Gastroesophageal sphincter (tissue), 3 donors: ENCODE measurements at regions not wholly inside any gene's neighbourhood (a gene's known extent, or its start where the extent isn't known, plus 50 kb on each side); places are given as distances from the start of the nearest gene placed in this dataset.

Experiments used
- CTCF ChIP-seq, 4 experiments: fragments of 200-600 bp in 2 of 4; fragments of 450-650 bp in 2 of 4; sonication (generic) in 1 of 4; IDR thresholded peaks; one replicate each; pipeline ENCODE4 v1.5.1; 2017 to 2019; ENCODE audit warnings: antibody characterized with exemption in 4 of 4, mild to moderate bottlenecking in 2 of 4, moderate library complexity in 2 of 4
- EP300 ChIP-seq: sonication (generic); formaldehyde crosslinking; IDR thresholded peaks from one replicate; pipeline ENCODE4 v1.6.1; 2017; ENCODE audit warnings: antibody characterized with exemption, mild to moderate bottlenecking
- POLR2A ChIP-seq, 2 donors: fragments of 450-650 bp; IDR thresholded peaks; one replicate each; pipeline ENCODE4 v1.6.1; 2017; ENCODE audit warnings: antibody characterized with exemption in 2 of 2, mild to moderate bottlenecking in 2 of 2, moderate library complexity in 1 of 2

DNA sequence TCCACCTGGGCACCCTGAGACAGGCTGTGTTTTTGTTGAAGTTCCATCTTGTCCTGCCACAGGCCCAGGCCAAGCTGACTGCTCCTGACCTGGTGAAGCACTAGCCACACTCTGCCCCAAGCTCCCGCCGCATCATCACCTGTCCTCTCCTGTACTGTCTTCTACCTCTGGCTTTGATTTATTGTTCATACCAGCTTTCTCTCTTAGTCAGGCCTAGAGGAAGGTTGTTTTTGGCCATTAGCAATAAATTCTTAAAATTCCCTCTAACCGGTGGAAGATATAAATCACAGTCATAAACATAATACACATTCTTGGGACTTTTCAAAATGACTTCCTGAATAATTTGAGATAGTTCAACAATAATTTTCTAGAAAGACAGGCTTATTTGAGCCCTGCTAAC, 169.4 kb downstream of the DAD1 start:
- TF ChIP-seq POLR2A (IDR thresholded peaks at IDR 0.05) (no peak), CTCF (IDR thresholded peaks at IDR 0.05) (no peak), EP300 (no peak)
